Neural progenitor cell (in vitro differentiated cells): ENCODE measurements at regions not wholly inside any gene's neighbourhood (a gene's known extent, or its start where the extent isn't known, plus 50 kb on each side); places are given as distances from the start of the nearest gene placed in this dataset.

Source experiments
- CTCF ChIP-seq: fragments of 200-600 bp; sonication (generic); IDR thresholded peaks from 2 replicates; pipeline ENCODE4 v1.5.1; 2017; ENCODE audit warnings: antibody characterized with exemption, mild to moderate bottlenecking
- EZH2phosphoT487 ChIP-seq: fragments of 200-600 bp; sonication (generic); IDR thresholded peaks from 2 replicates; pipeline ENCODE4 v1.6.1; 2017; ENCODE audit warnings: antibody characterized with exemption

GRCh38 chr4:83889802-83890201, 353.9 kb downstream of the GPAT3 start:
- TF ChIP-seq CTCF (no peak), EZH2phosphoT487 (no peak)
